ENCODE measurements at regions not wholly inside any gene's neighbourhood (a gene's known extent, or its start where the extent isn't known, plus 50 kb on each side); places are given as distances from the start of the nearest gene placed in this dataset.

- DNase-seq (ENCODE audit: low read depth in 1 of 2, low spot score in 1 of 2) = peak in 1 of 2 donors; percentile 10
- Histone ChIP-seq H3K36me3 (no peaks in the 10 kb centered on the region), H3K27ac (no peak overlapping the region), H3K4me3 (no peak overlapping the region), H3K9me3 (ENCODE audit: low read depth) (no peaks in the 10 kb centered on the region), H3K27me3 (no peaks in the 10 kb centered on the region), H3K4me1 (ENCODE audit: low read depth) (no peaks in the 10 kb centered on the region)
- TF ChIP-seq, protein P1, sequence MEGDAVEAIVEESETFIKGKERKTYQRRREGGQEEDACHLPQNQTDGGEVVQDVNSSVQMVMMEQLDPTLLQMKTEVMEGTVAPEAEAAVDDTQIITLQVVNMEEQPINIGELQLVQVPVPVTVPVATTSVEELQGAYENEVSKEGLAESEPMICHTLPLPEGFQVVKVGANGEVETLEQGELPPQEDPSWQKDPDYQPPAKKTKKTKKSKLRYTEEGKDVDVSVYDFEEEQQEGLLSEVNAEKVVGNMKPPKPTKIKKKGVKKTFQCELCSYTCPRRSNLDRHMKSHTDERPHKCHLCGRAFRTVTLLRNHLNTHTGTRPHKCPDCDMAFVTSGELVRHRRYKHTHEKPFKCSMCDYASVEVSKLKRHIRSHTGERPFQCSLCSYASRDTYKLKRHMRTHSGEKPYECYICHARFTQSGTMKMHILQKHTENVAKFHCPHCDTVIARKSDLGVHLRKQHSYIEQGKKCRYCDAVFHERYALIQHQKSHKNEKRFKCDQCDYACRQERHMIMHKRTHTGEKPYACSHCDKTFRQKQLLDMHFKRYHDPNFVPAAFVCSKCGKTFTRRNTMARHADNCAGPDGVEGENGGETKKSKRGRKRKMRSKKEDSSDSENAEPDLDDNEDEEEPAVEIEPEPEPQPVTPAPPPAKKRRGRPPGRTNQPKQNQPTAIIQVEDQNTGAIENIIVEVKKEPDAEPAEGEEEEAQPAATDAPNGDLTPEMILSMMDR (IDR thresholded peaks at IDR 0.05; ENCODE audit: low read depth, low read length) = no peak
Measured at GRCh38 chr4:30601070-30601865, 118.9 kb upstream of the PCDH7 start.

GRCh38 chr4:30605616-30606190 lies 114.5 kb upstream of the PCDH7 start:
- no peaks in the 10 kb centered on the region for H3K9me3 ChIP-seq (ENCODE audit: low read depth)
- TF ChIP-seq, protein P1 (IDR thresholded peaks at IDR 0.05; ENCODE audit: low read depth, low read length) = no peak
- H3K27me3 ChIP-seq = no peaks in the 10 kb centered on the region
- no peaks in the 10 kb centered on the region for H3K36me3 ChIP-seq
- no peak overlapping the region for H3K27ac ChIP-seq
- no peaks in the 10 kb centered on the region for H3K4me1 ChIP-seq (ENCODE audit: low read depth)
- no peak overlapping the region for H3K4me3 ChIP-seq
- peak in 1 of 2 donors; percentile 58 for DNase-seq (ENCODE audit: low read depth in 1 of 2, low spot score in 1 of 2)

DNA sequence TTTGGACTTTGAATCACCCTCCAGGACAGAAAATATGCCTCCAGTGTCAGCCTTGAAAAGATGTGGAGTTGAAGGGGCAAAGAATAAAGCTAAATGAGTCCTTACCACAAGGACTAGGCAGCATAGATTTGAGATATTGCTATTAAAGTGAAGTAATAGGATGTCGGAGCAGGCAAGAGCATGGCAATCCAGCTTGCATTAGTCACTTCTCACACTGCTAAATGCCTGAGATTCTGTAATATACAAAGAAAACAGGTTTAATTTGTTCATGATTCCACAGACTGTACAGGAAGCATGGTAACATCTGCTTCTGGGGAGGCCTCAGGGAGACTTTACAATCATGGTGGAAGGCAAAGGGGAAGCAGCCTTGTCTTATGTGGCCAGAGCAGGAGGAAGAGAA lies 109.8 kb upstream of the PCDH7 start:
- Histone ChIP-seq H3K9me3 (ENCODE audit: low read depth) (no peaks in the 10 kb centered on the region), H3K4me3 (no peak overlapping the region), H3K27me3 (no peaks in the 10 kb centered on the region), H3K36me3 (no peaks in the 10 kb centered on the region), H3K4me1 (ENCODE audit: low read depth) (no peaks in the 10 kb centered on the region), H3K27ac (no peak overlapping the region)
- TF ChIP-seq, protein P1 (IDR thresholded peaks at IDR 0.05; ENCODE audit: low read depth, low read length) = no peak
- peak in 1 of 2 donors; percentile 53 for DNase-seq (ENCODE audit: low read depth in 1 of 2, low spot score in 1 of 2)

GRCh38 chr4:30614771-30615170 lies 105.4 kb upstream of the PCDH7 start:
- Histone ChIP-seq H3K36me3 (no peaks in the 10 kb centered on the region), H3K27ac (no peak overlapping the region), H3K4me3 (no peak overlapping the region), H3K9me3 (ENCODE audit: low read depth) (no peaks in the 10 kb centered on the region), H3K27me3 (no peaks in the 10 kb centered on the region), H3K4me1 (ENCODE audit: low read depth) (peaks cover 5% of the 10 kb centered on the region)
- peak in 1 of 2 donors; percentile 62 for DNase-seq (ENCODE audit: low read depth in 1 of 2, low spot score in 1 of 2)
- TF ChIP-seq, protein P1 (IDR thresholded peaks at IDR 0.05; ENCODE audit: low read depth, low read length) = no peak

DNA sequence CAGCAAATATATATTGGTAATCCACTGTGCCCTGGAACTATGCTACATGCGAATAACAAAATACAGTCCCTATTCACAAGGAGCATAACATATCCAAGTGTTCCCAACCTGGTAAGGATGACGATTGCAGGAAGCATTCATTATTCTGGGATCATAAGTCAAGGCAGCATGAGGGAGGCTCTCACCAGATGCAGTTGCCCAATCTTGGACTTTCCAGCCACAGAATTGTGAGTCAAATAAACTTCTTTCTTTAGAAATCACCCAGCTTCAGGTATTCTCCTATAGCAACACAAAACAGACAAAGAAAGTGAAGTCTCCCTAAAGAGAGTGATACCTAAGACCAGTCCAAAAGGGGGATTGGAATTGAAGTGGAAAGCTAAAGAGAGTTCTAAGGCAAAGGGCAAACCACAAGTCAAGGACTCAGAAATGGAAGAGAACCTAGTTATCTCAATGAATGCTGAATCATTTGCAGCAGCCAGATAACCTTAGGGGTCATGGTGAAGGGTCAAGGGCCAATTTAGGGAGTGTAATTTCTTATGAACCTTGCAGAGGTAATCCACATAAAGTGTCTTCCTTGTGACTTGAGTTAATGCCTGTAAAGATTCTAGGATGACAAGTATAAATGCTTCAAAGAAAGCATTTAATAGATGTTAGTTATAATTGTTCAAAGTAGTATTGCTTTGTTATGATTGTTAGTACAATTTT lies 103.1 kb upstream of the PCDH7 start:
- Histone ChIP-seq H3K4me3 (no peak overlapping the region), H3K4me1 (ENCODE audit: low read depth) (peaks cover 5% of the 10 kb centered on the region), H3K27me3 (no peaks in the 10 kb centered on the region), H3K9me3 (ENCODE audit: low read depth) (no peaks in the 10 kb centered on the region), H3K36me3 (no peaks in the 10 kb centered on the region), H3K27ac (no peak overlapping the region)
- TF ChIP-seq, protein P1 (IDR thresholded peaks at IDR 0.05; ENCODE audit: low read depth, low read length) = no peak
- DNase-seq (ENCODE audit: low read depth in 1 of 2, low spot score in 1 of 2) = peak in 1 of 2 donors; percentile 81
